Keratinocyte (primary cell): ENCODE measurements at regions not wholly inside any gene's neighbourhood (a gene's known extent, or its start where the extent isn't known, plus 50 kb on each side); places are given as distances from the start of the nearest gene placed in this dataset.

ENCODE experiments used
- DNase-seq: peaks from one replicate; pipeline ENCODE4 v3.0.0-alpha.2; 2011; ENCODE audit warnings: low read depth, missing footprints, low spot score
- FAIRE-seq: peaks from 2 replicates; lab custom pipeline; 2011; peaks lifted over from hg19 to GRCh38; lab: Jason Lieb, UNC
- H2AFZ ChIP-seq: 2 replicates; pipeline ENCODE4 v1.6.0; 2012; ENCODE audit warnings: low read length, control low read depth, inconsistent platforms; ENCODE audit not compliant: control insufficient read depth
- H3K27ac ChIP-seq: 2 replicates; pipeline ENCODE4 v1.5.1; 2011; ENCODE audit warnings: low read length; ENCODE audit not compliant: control insufficient read depth, insufficient read depth
- H3K27me3 ChIP-seq: 3 replicates; pipeline ENCODE4 v1.6.0; 2011; ENCODE audit warnings: low read length; ENCODE audit not compliant: control insufficient read depth, insufficient read depth; ENCODE audit errors: extremely low read depth
- H3K36me3 ChIP-seq, 2 experiments: 2 replicates in 1 of 2; 3 replicates in 1 of 2; pipeline ENCODE4 v1.5.1; 2011; ENCODE audit warnings: low read length in 2 of 2, mild to moderate bottlenecking in 1 of 2; ENCODE audit not compliant: control insufficient read depth in 2 of 2, insufficient read depth in 2 of 2; ENCODE audit errors: extremely low read depth in 1 of 2
- H3K4me1 ChIP-seq: 3 replicates; pipeline ENCODE4 v1.5.1; 2011; ENCODE audit warnings: low read length; ENCODE audit not compliant: control insufficient read depth, insufficient read depth; ENCODE audit errors: extremely low read depth
- H3K4me2 ChIP-seq: 3 replicates; pipeline ENCODE4 v1.6.0; 2011; ENCODE audit warnings: low read depth, low read length; ENCODE audit not compliant: control insufficient read depth, insufficient read depth; ENCODE audit errors: extremely low read depth
- H3K4me3 ChIP-seq, 3 experiments: fragments of 200-600 bp in 1 of 3; sonication (generic) in 1 of 3; 2 replicates in 2 of 3; 3 replicates in 1 of 3; pipeline ENCODE4 v1.5.1; 2011 to 2016; ENCODE audit warnings: low read length in 3 of 3, mild to moderate bottlenecking in 3 of 3, control low read depth in 2 of 3, inconsistent platforms in 1 of 3, low read depth in 1 of 3, mixed read lengths in 1 of 3, mixed run types in 1 of 3, moderate library complexity in 1 of 3; ENCODE audit not compliant: control insufficient read depth in 2 of 3, insufficient read depth in 2 of 3; ENCODE audit errors: extremely low read depth in 1 of 3
- H3K79me2 ChIP-seq: 2 replicates; pipeline ENCODE4 v1.6.0; 2012; ENCODE audit warnings: low read length; ENCODE audit not compliant: control insufficient read depth, insufficient read depth
- H3K9ac ChIP-seq: 3 replicates; pipeline ENCODE4 v1.6.0; 2011; ENCODE audit warnings: low read length; ENCODE audit not compliant: control insufficient read depth, insufficient read depth; ENCODE audit errors: extremely low read depth
- H3K9me1 ChIP-seq: 3 replicates; pipeline ENCODE4 v1.6.0; 2011; ENCODE audit warnings: low read length; ENCODE audit not compliant: control insufficient read depth, insufficient read depth; ENCODE audit errors: extremely low read depth
- H3K9me3 ChIP-seq: 2 replicates; pipeline ENCODE4 v1.5.1; 2012; ENCODE audit warnings: low read depth, low read length; ENCODE audit not compliant: control insufficient read depth
- H4K20me1 ChIP-seq: 3 replicates; pipeline ENCODE4 v1.6.0; 2011; ENCODE audit warnings: low read length; ENCODE audit not compliant: control insufficient read depth, insufficient read depth; ENCODE audit errors: extremely low read depth
- CTCF ChIP-seq, 3 experiments: IDR thresholded peaks in 1 of 3; conservative IDR thresholded peaks in 1 of 3; optimal IDR thresholded peaks in 1 of 3; 2 replicates in 2 of 3; 3 replicates in 1 of 3; pipeline versions ENCODE3 to v1.5.1; 2011; ENCODE audit warnings: low read length in 3 of 3, mild to moderate bottlenecking in 3 of 3, moderate library complexity in 2 of 3, control low read depth in 1 of 3, inconsistent platforms in 1 of 3; ENCODE audit not compliant: insufficient read depth in 2 of 3; ENCODE audit errors: extremely low read depth in 1 of 3
- EZH2 ChIP-seq: IDR thresholded peaks from one replicate; pipeline ENCODE4 v1.6.1; 2012; ENCODE audit warnings: inconsistent platforms, mild to moderate bottlenecking, low read length, moderate library complexity
- dilution Hi-C: fragments of 300-500 bp; cut with MboI; formaldehyde crosslinking; loops from one replicate; pipeline ENCODE4 v1.7.0; 2020; ENCODE audit warnings: low sequenced_read_pairs; ENCODE audit not compliant: extremely low pct_ligation_motif_present

- no peak for DNase-seq
- TF ChIP-seq EZH2 (no peak), CTCF (optimal IDR thresholded peaks at IDR 0.05 in 1 of 3, IDR thresholded peaks at IDR 0.05 in 1 of 3, conservative IDR thresholded peaks at IDR 0.05 in 1 of 3; ENCODE audit: extremely low read depth in 1 of 3, insufficient read depth in 2 of 3, low read length in 3 of 3) (no peak)
- H3K9me3 ChIP-seq = no peaks in the 10 kb centered on the region
- H3K9ac ChIP-seq = no peak overlapping the region
- no peak for FAIRE-seq
- dilution Hi-C loops = no loop called here
- H3K36me3 ChIP-seq = no peaks in the 10 kb centered on the region
- no peak overlapping the region for H3K4me2 ChIP-seq
- no peak overlapping the region for H3K27ac ChIP-seq
- no peaks in the 10 kb centered on the region for H3K27me3 ChIP-seq
- peaks cover 25% of the 10 kb centered on the region for H3K4me1 ChIP-seq
- no peaks in the 10 kb centered on the region for H4K20me1 ChIP-seq
- H3K79me2 ChIP-seq = no peaks in the 10 kb centered on the region
- no peak overlapping the region for H2AFZ ChIP-seq
- no peaks in the 10 kb centered on the region for H3K9me1 ChIP-seq
- no peak overlapping the region for H3K4me3 ChIP-seq
These were observed 215.6 kb downstream of the PIK3R1 start for GRCh38 chr5:68431186-68431585.

DNA sequence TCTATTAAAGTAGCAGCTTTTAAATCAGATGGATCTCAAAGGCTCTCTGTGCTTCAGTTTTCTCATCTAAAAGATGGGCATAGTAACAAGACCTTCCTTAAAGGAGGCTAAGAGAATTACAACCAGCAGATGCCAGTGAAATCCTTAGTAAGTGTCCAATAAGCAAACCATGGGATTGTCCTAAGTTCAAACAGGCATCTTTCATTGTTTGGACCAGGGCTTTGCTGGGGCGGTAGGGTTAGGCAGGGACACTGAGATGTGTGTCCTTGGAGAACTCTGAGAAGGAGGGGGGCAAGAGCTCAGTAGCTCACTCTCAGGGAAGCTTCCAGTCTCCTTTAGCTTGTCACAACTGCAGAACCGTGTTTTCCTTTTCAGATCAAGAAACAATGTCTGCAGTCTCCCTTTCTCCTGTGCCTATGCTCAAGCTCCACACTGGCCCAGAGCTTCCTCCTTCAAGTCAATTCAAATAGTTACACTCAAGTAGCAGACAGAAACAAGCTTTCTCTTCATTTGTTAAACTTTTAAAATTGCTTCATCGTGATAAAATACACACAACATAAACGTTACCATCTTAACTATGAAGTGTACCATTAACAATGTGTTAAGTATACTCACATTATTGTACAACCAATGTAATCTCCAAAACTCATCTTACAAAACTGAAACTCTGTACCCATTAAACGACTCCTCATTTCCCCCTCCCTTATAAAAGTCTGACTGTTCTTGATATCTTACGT is 216.2 kb downstream of the PIK3R1 start:
- no peak for TF ChIP-seq CTCF (optimal IDR thresholded peaks at IDR 0.05 in 1 of 3, IDR thresholded peaks at IDR 0.05 in 1 of 3, conservative IDR thresholded peaks at IDR 0.05 in 1 of 3; ENCODE audit: extremely low read depth in 1 of 3, insufficient read depth in 2 of 3, low read length in 3 of 3)
- TF ChIP-seq EZH2 = no peak
- no peaks in the 10 kb centered on the region for H3K9me1 ChIP-seq
- H3K4me1 ChIP-seq = peaks cover 25% of the 10 kb centered on the region
- FAIRE-seq (no peak), DNase-seq (no peak)
- dilution Hi-C loops = no loop called here
- H3K79me2 ChIP-seq = no peaks in the 10 kb centered on the region
- no peak overlapping the region for H2AFZ ChIP-seq
- no peak overlapping the region for H3K9ac ChIP-seq
- no peaks in the 10 kb centered on the region for H3K36me3 ChIP-seq
- no peak overlapping the region for H3K27ac ChIP-seq
- no peak overlapping the region for H3K4me3 ChIP-seq
- no peak overlapping the region for H3K4me2 ChIP-seq
- no peaks in the 10 kb centered on the region for H3K27me3 ChIP-seq
- no peaks in the 10 kb centered on the region for H4K20me1 ChIP-seq
- no peaks in the 10 kb centered on the region for H3K9me3 ChIP-seq
